Gastroesophageal sphincter (tissue), 4 donors: ENCODE measurements at regions not wholly inside any gene's neighbourhood (a gene's known extent, or its start where the extent isn't known, plus 50 kb on each side); places are given as distances from the start of the nearest gene placed in this dataset.

Experiments
- ATAC-seq: fragments of 150-250 bp; one replicate; pipeline ENCODE4 v1.9.1; 2016; ENCODE audit warnings: mild to moderate bottlenecking, moderate library complexity
- H3K27ac ChIP-seq, 4 donors: fragments of 200-600 bp; sonication (generic) in 3 of 4; 1 replicate in 3 of 4; 2 replicates in 1 of 4; pipeline ENCODE4 v1.5.1; 2016 to 2019
- H3K27me3 ChIP-seq: fragments of 200-600 bp; sonication (generic); one replicate; pipeline ENCODE4 v1.5.1; 2019
- H3K36me3 ChIP-seq, 2 donors: fragments of 200-600 bp; sonication (generic); one replicate each; pipeline ENCODE4 v1.5.1; 2019; ENCODE audit warnings: control low read depth in 1 of 2
- H3K4me1 ChIP-seq, 3 donors: fragments of 200-600 bp; sonication (generic); 1 replicate in 2 of 3; 2 replicates in 1 of 3; pipeline ENCODE4 v1.5.1; 2016 to 2019; ENCODE audit warnings: control low read depth in 2 of 3
- H3K4me3 ChIP-seq, 2 donors: fragments of 200-600 bp; sonication (generic); one replicate each; pipeline ENCODE4 v1.5.1; 2019; ENCODE audit warnings: mild to moderate bottlenecking in 1 of 2, moderate library complexity in 1 of 2
- H3K9me3 ChIP-seq, 3 donors: fragments of 200-600 bp; sonication (generic); one replicate each; pipeline ENCODE4 v1.5.1; 2017 to 2019; ENCODE audit warnings: control low read depth in 2 of 3
- CTCF ChIP-seq, 4 experiments: fragments of 200-600 bp in 2 of 4; fragments of 450-650 bp in 2 of 4; sonication (generic) in 1 of 4; IDR thresholded peaks; one replicate each; pipeline ENCODE4 v1.5.1; 2017 to 2019; ENCODE audit warnings: antibody characterized with exemption in 4 of 4, mild to moderate bottlenecking in 2 of 4, moderate library complexity in 2 of 4
- EP300 ChIP-seq: sonication (generic); formaldehyde crosslinking; IDR thresholded peaks from one replicate; pipeline ENCODE4 v1.6.1; 2017; ENCODE audit warnings: antibody characterized with exemption, mild to moderate bottlenecking
- POLR2A ChIP-seq, 2 donors: fragments of 450-650 bp; IDR thresholded peaks; one replicate each; pipeline ENCODE4 v1.6.1; 2017; ENCODE audit warnings: antibody characterized with exemption in 2 of 2, mild to moderate bottlenecking in 2 of 2, moderate library complexity in 1 of 2
- POLR2AphosphoS5 ChIP-seq: sonication (generic); formaldehyde crosslinking; IDR thresholded peaks from one replicate; pipeline ENCODE4 v1.6.1; 2017; ENCODE audit warnings: antibody characterized with exemption
- WGBS, 2 donors: methylation state at CpG; one replicate each; pipeline ENCODE4 v1.1.5; 2018; ENCODE audit warnings: low coverage in 1 of 2; 5-methylcytosine and 5-hydroxymethylcytosine counted together

GRCh38 chr6:40959781-40960327 lies 79.2 kb downstream of the UNC5CL start:
- Histone ChIP-seq H3K4me1 (no peaks in the 10 kb centered on the region), H3K4me3 (no peak overlapping the region), H3K36me3 (no peaks in the 10 kb centered on the region), H3K27me3 (no peaks in the 10 kb centered on the region), H3K9me3 (no peaks in the 10 kb centered on the region), H3K27ac (no peak overlapping the region)
- TF ChIP-seq EP300 (no peak), POLR2A (IDR thresholded peaks at IDR 0.05) (no peak), CTCF (IDR thresholded peaks at IDR 0.05) (no peak), POLR2AphosphoS5 (no peak)
- WGBS, 2 donors: 80 to 100% methylated on average over 1 of the region's 2 CpGs
- no peak for ATAC-seq

- no peak for TF ChIP-seq POLR2AphosphoS5
- no peak for TF ChIP-seq POLR2A (IDR thresholded peaks at IDR 0.05)
- TF ChIP-seq EP300: no peak
- no peak for TF ChIP-seq CTCF (IDR thresholded peaks at IDR 0.05)
- H3K9me3 ChIP-seq: no peaks in the 10 kb centered on the region
- H3K27me3 ChIP-seq: no peaks in the 10 kb centered on the region
- H3K27ac ChIP-seq: no peak overlapping the region
- H3K4me1 ChIP-seq: no peaks in the 10 kb centered on the region
- WGBS, 2 donors: 100% methylated on average over 1 of the region's 1 CpG; no CpG with 5 or more reads in 1 of the 2 donors
- no peaks in the 10 kb centered on the region for H3K36me3 ChIP-seq
- ATAC-seq: no peak
- H3K4me3 ChIP-seq: no peak overlapping the region
Observed at GRCh38 chr6:40958738-40959137, 80.3 kb downstream of the UNC5CL start.

GRCh38 chr6:40957616-40958492 lies 81.2 kb downstream of the UNC5CL start:
- ATAC-seq: no peak
- H3K9me3 ChIP-seq: no peaks in the 10 kb centered on the region
- H3K4me3 ChIP-seq: no peak overlapping the region
- 70 to 89% methylated on average over 2 to 3 of the region's 4 CpGs for WGBS, 2 donors
- TF ChIP-seq POLR2A (IDR thresholded peaks at IDR 0.05) (no peak), POLR2AphosphoS5 (no peak), CTCF (IDR thresholded peaks at IDR 0.05) (no peak)
- H3K27ac ChIP-seq: no peak overlapping the region
- H3K27me3 ChIP-seq: no peaks in the 10 kb centered on the region
- H3K4me1 ChIP-seq: no peaks in the 10 kb centered on the region
- H3K36me3 ChIP-seq: no peaks in the 10 kb centered on the region

- Histone ChIP-seq H3K9me3 (no peaks in the 10 kb centered on the region), H3K4me1 (no peaks in the 10 kb centered on the region), H3K27me3 (no peaks in the 10 kb centered on the region), H3K36me3 (no peaks in the 10 kb centered on the region), H3K27ac (no peak overlapping the region), H3K4me3 (no peak overlapping the region)
- no peak for TF ChIP-seq EP300
- no peak for TF ChIP-seq POLR2A (IDR thresholded peaks at IDR 0.05)
- no peak for TF ChIP-seq CTCF (IDR thresholded peaks at IDR 0.05)
- no peak for TF ChIP-seq POLR2AphosphoS5
- no peak for ATAC-seq
- WGBS, 2 donors: 83 to 89% methylated on average over 1 of the region's 2 CpGs
Observed at GRCh38 chr6:40956936-40957335, 82.1 kb downstream of the UNC5CL start.

- H3K4me1 ChIP-seq: no peaks in the 10 kb centered on the region
- H3K4me3 ChIP-seq: no peak overlapping the region
- H3K36me3 ChIP-seq: no peaks in the 10 kb centered on the region
- no peak overlapping the region for H3K27ac ChIP-seq
- no CpG with 5 or more reads among the region's 6 CpGs for WGBS, 2 donors
- ATAC-seq: no peak
- H3K27me3 ChIP-seq: no peaks in the 10 kb centered on the region
- TF ChIP-seq POLR2A (IDR thresholded peaks at IDR 0.05) (no peak), EP300 (no peak), CTCF (IDR thresholded peaks at IDR 0.05) (no peak), POLR2AphosphoS5 (no peak)
- no peaks in the 10 kb centered on the region for H3K9me3 ChIP-seq
Observed at GRCh38 chr6:40955178-40955545, 83.9 kb downstream of the UNC5CL start.
